ENCODE measurements at regions not wholly inside any gene's neighbourhood (a gene's known extent, or its start where the extent isn't known, plus 50 kb on each side); places are given as distances from the start of the nearest gene placed in this dataset.

DNA sequence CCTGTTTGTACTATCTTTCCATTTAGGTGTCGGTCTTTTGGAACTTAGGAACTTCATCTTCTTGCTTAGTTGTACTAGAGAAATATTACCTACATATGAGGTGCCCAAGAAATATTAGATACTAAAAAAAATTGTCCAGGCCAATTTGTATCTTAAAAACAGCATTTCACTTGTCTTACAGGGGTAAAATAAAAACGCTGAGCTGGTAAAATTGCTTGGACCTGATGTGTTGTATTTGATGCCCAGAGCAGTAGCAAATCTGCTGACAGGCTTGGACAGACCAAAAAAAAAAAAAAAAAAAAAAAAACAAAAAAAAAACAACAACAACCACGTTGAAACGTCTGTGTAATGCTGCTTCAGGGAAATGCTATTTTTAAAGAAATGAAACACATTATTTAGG is 150.4 kb upstream of the ARX start:
- TF ChIP-seq ZNF274 (IDR thresholded peaks at IDR 0.05; ENCODE audit: low read depth, low read length) (no peak), YY1 (IDR thresholded peaks at IDR 0.05; ENCODE audit: insufficient read depth, insufficient read length) (no peak), SUZ12 (IDR thresholded peaks at IDR 0.05; ENCODE audit: extremely low read depth, insufficient read depth, insufficient read length) (no peak)

All from NT2/D1 (cell line).